Neural cell (in vitro differentiated cells): ENCODE measurements at regions not wholly inside any gene's neighbourhood (a gene's known extent, or its start where the extent isn't known, plus 50 kb on each side); places are given as distances from the start of the nearest gene placed in this dataset.

ENCODE experiments used
- EZH2 ChIP-seq: fragments of 200-600, 300-800 bp; shearing (Covaris generic), sonication (generic); IDR thresholded peaks from 2 replicates; pipeline ENCODE4 v1.6.1; 2014; ENCODE audit warnings: antibody characterized with exemption, low read length, borderline replicate concordance, mild to moderate bottlenecking; ENCODE audit not compliant: insufficient read depth, poor library complexity, severe bottlenecking
- TF ChIP-seq, protein P1 (sequence below): fragments of 450-650 bp; IDR thresholded peaks from 2 replicates; pipeline ENCODE4 v1.5.1; 2014; ENCODE audit warnings: antibody characterized with exemption, mild to moderate bottlenecking, moderate library complexity; ENCODE audit not compliant: poor library complexity, severe bottlenecking

GRCh38 chr6:113168057-113168456 is 689.1 kb upstream of the MARCKS start:
- no peak for TF ChIP-seq EZH2
- TF ChIP-seq, protein P1, sequence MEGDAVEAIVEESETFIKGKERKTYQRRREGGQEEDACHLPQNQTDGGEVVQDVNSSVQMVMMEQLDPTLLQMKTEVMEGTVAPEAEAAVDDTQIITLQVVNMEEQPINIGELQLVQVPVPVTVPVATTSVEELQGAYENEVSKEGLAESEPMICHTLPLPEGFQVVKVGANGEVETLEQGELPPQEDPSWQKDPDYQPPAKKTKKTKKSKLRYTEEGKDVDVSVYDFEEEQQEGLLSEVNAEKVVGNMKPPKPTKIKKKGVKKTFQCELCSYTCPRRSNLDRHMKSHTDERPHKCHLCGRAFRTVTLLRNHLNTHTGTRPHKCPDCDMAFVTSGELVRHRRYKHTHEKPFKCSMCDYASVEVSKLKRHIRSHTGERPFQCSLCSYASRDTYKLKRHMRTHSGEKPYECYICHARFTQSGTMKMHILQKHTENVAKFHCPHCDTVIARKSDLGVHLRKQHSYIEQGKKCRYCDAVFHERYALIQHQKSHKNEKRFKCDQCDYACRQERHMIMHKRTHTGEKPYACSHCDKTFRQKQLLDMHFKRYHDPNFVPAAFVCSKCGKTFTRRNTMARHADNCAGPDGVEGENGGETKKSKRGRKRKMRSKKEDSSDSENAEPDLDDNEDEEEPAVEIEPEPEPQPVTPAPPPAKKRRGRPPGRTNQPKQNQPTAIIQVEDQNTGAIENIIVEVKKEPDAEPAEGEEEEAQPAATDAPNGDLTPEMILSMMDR, result no peak
